K562 (cell line): ENCODE measurements at regions not wholly inside any gene's neighbourhood (a gene's known extent, or its start where the extent isn't known, plus 50 kb on each side); places are given as distances from the start of the nearest gene placed in this dataset.

Source experiments
- ATAC-seq: fragments of 200-7000 bp; cut with Tn5 transposase; 3 replicates; pipeline ENCODE4 v1.9.1; 2020; ENCODE audit warnings: moderate library complexity
- BruUV-seq: library from RNA; stranded (reverse); fragments of 400-500 nt; replicated peaks from 2 replicates; lab custom pipeline; 2021; lab: Mats Ljungman, UMichigan
- CTCF ChIA-PET: fragments of 300-600 bp; formaldehyde crosslinking; extraction: SDS; loops from one replicate; lab custom pipeline; 2021; ENCODE audit warnings: low intra/inter-chr PET ratio; lab: Yijun Ruan, JAX
- POLR2A ChIA-PET: fragments of 300-600, 350-650 bp; sonication (Branson Sonifier 250); formaldehyde crosslinking; extraction: SDS; loops from one replicate; lab custom pipeline; 2021; ENCODE audit warnings: antibody characterized with exemption, inconsistent platforms; lab: Yijun Ruan, JAX
- DNase-seq, 4 experiments: peaks; one replicate each; pipeline versions ENCODE4 v3.0.0 to v3.0.0-alpha.2; 2011 to 2018; ENCODE audit warnings: low spot score in 3 of 4, mixed read lengths in 3 of 4; ENCODE audit errors: extremely low read depth in 1 of 4
- FAIRE-seq: peaks from 2 replicates; lab custom pipeline; 2011; peaks lifted over from hg19 to GRCh38; lab: Jason Lieb, UNC
- H2AFZ ChIP-seq: 2 replicates; pipeline ENCODE4 v1.6.0; 2011; ENCODE audit warnings: low read depth, low read length, control low read depth, inconsistent platforms
- H3K27ac ChIP-seq: fragments of 200-600 bp; 3 replicates; pipeline ENCODE4 v1.8.0; 2011; ENCODE audit warnings: low read depth, mild to moderate bottlenecking, control low read depth, inconsistent platforms, low read length, moderate library complexity, mixed read lengths; ENCODE audit errors: extremely low read depth
- H3K27me3 ChIP-seq, 2 experiments: fragments of 300-600 bp in 1 of 2; 2 replicates in 1 of 2; 3 replicates in 1 of 2; pipeline versions ENCODE4 v1.6.0 to v1.8.0; 2011; ENCODE audit warnings: inconsistent platforms in 2 of 2, low read length in 2 of 2, mild to moderate bottlenecking in 1 of 2, mixed read lengths in 1 of 2, moderate library complexity in 1 of 2; ENCODE audit not compliant: control insufficient read depth in 2 of 2, insufficient read depth in 2 of 2
- H3K36me3 ChIP-seq: fragments of 300-600 bp; 3 replicates; pipeline ENCODE4 v1.8.0; 2011; ENCODE audit warnings: mild to moderate bottlenecking, low read length, inconsistent platforms; ENCODE audit not compliant: control insufficient read depth, insufficient read depth
- H3K4me1 ChIP-seq, 2 experiments: fragments of 200-600 bp in 1 of 2; replicated peaks in 1 of 2; 2 replicates in 1 of 2; 3 replicates in 1 of 2; pipeline versions ENCODE4 v1.5.1 to v1.8.0; 2011; ENCODE audit warnings: inconsistent platforms in 2 of 2, low read length in 2 of 2, mild to moderate bottlenecking in 1 of 2, mixed read lengths in 1 of 2, moderate library complexity in 1 of 2; ENCODE audit not compliant: control insufficient read depth in 2 of 2, insufficient read depth in 2 of 2
- H3K4me2 ChIP-seq: 2 replicates; pipeline ENCODE4 v1.6.1; 2011; ENCODE audit warnings: low read length, control low read depth, inconsistent platforms, mixed read lengths; ENCODE audit not compliant: insufficient read depth
- H3K4me3 ChIP-seq: fragments of 200-600 bp; sonication (generic), shearing (Covaris generic); 2 replicates; pipeline ENCODE4 v1.5.1; 2016; ENCODE audit warnings: control low read depth, inconsistent platforms
- H3K79me2 ChIP-seq: fragments of 200-600 bp; 3 replicates; pipeline ENCODE4 v1.8.0; 2011; ENCODE audit warnings: low read length, inconsistent platforms; ENCODE audit not compliant: control insufficient read depth, insufficient read depth
- H3K9ac ChIP-seq, 2 experiments: 2 replicates each; pipeline versions ENCODE4 v1.6.0 to v1.6.1; 2011; ENCODE audit warnings: low read depth in 2 of 2, low read length in 2 of 2, control low read depth in 1 of 2, inconsistent platforms in 1 of 2, mild to moderate bottlenecking in 1 of 2, mixed read lengths in 1 of 2; ENCODE audit not compliant: insufficient read depth in 1 of 2
- H3K9me1 ChIP-seq: one replicate; pipeline ENCODE4 v1.6.0; 2011; ENCODE audit warnings: inconsistent platforms, mild to moderate bottlenecking, low read length, moderate library complexity; ENCODE audit not compliant: control insufficient read depth, insufficient read depth
- H3K9me3 ChIP-seq: replicated peaks from 2 replicates; pipeline ENCODE4 v1.5.1; 2011; ENCODE audit warnings: low read depth, low read length, inconsistent platforms; ENCODE audit not compliant: control insufficient read depth, insufficient read depth
- H4K20me1 ChIP-seq: replicated peaks from 2 replicates; pipeline ENCODE4 v1.6.1; 2011; ENCODE audit warnings: low read length, inconsistent platforms, mixed read lengths; ENCODE audit not compliant: control insufficient read depth, insufficient read depth
- BHLHE40 ChIP-seq: IDR thresholded peaks from 2 replicates; pipeline ENCODE4 v1.6.1; 2011; ENCODE audit warnings: low read length, improper control_type of control experiment
- BRF1 ChIP-seq: IDR thresholded peaks from 3 replicates; pipeline ENCODE4 v1.6.1; 2011; ENCODE audit warnings: borderline replicate concordance, mild to moderate bottlenecking; ENCODE audit not compliant: insufficient read length; ENCODE audit errors: extremely low read depth
- CAMTA2 ChIP-seq: fragments of 250-450 bp; sonication (Bioruptor Pico); conservative IDR thresholded peaks from 2 replicates; pipeline ENCODE4 v1.5.1; 2022
- CHCHD3 ChIP-seq: fragments of 250-450 bp; sonication (Bioruptor Pico); IDR thresholded peaks from 2 replicates; pipeline ENCODE4 v2.1.2; 2022; ENCODE audit warnings: mild to moderate bottlenecking
- CUX1 ChIP-seq: fragments of 200-800 bp; sonication (Bioruptor generic); IDR thresholded peaks from 2 replicates; pipeline ENCODE4 v1.6.1; 2016; ENCODE audit warnings: missing genetic modification characterization, missing compliant biosample characterization
- E2F1 ChIP-seq: sonication (generic); formaldehyde crosslinking; IDR thresholded peaks from 2 replicates; pipeline ENCODE4 v1.8.1; 2023; ENCODE audit warnings: mild to moderate bottlenecking, missing genetic modification reagents, moderate library complexity
- HDAC3 ChIP-seq: fragments of 450-650 bp; IDR thresholded peaks from 2 replicates; pipeline ENCODE4 v1.6.1; 2018; ENCODE audit warnings: borderline replicate concordance, mild to moderate bottlenecking, moderate library complexity; ENCODE audit not compliant: partially characterized antibody
- MCM7 ChIP-seq, 2 experiments: fragments of 450-650 bp; IDR thresholded peaks; 2 replicates each; pipeline ENCODE4 v1.6.1; 2016 to 2018
- NFE2 ChIP-seq: IDR thresholded peaks from 2 replicates; pipeline ENCODE4 v1.6.1; 2014; ENCODE audit warnings: antibody characterized with exemption, low read depth
- PCBP2 ChIP-seq: fragments of 200-400 bp; formaldehyde crosslinking; IDR thresholded peaks from 2 replicates; pipeline ENCODE4 v1.6.1; 2018; ENCODE audit warnings: low read length, low read depth, mild to moderate bottlenecking, moderate library complexity; ENCODE audit not compliant: poor library complexity, severe bottlenecking
- RBM34 ChIP-seq: fragments of 200-400 bp; formaldehyde crosslinking; IDR thresholded peaks from 2 replicates; pipeline ENCODE4 v1.6.1; 2018; ENCODE audit warnings: low read length, borderline replicate concordance; ENCODE audit not compliant: insufficient read depth
- STAT6 ChIP-seq: sonication (generic); formaldehyde crosslinking; IDR thresholded peaks from 2 replicates; pipeline ENCODE4 v1.8.1; 2023; ENCODE audit warnings: mild to moderate bottlenecking, missing genetic modification reagents
- U2AF1 ChIP-seq: fragments of 200-400 bp; formaldehyde crosslinking; optimal IDR thresholded peaks from 2 replicates; pipeline ENCODE3; 2017; ENCODE audit warnings: mild to moderate bottlenecking, low read depth, low read length, moderate library complexity
- ZNF174 ChIP-seq: fragments of 250-450 bp; sonication (Bioruptor Pico); IDR thresholded peaks from 2 replicates; pipeline ENCODE4 v1.4.0; 2020; ENCODE audit warnings: mild to moderate bottlenecking
- ZNF644 ChIP-seq: fragments of 200-800 bp; sonication (Bioruptor generic); IDR thresholded peaks from 2 replicates; pipeline ENCODE4 v1.6.1; 2016; ENCODE audit warnings: low read depth, missing genetic modification characterization, missing compliant biosample characterization
- WGBS: fragments of 100-300 bp; shearing (Covaris generic); methylation state at CpG from one replicate; pipeline ENCODE4 v1.1.6; 2016; ENCODE audit warnings: low coverage, mixed read lengths; ENCODE audit not compliant: insufficient coverage; ENCODE audit errors: missing lambda C conversion rate; 5-methylcytosine and 5-hydroxymethylcytosine counted together
- in situ Hi-C: fragments of 300-500 bp; cut with MboI; formaldehyde crosslinking; loops from 4 replicates; pipeline ENCODE4 v1.15.0; 2018; ENCODE audit warnings: inconsistent platforms, mixed read lengths
- intact Hi-C: fragments of 100-400 bp; cut with micrococcal nuclease; formaldehyde crosslinking; loops from 2 replicates; pipeline ENCODE4 v1.14.2; 2022

- H3K27me3 ChIP-seq, result no peaks in the 10 kb centered on the region
- no peaks in the 10 kb centered on the region for H3K79me2 ChIP-seq
- no peak overlapping the region for H3K4me2 ChIP-seq
- POLR2A ChIA-PET, result no interaction called here
- H3K27ac ChIP-seq, result no peak overlapping the region
- H3K36me3 ChIP-seq, result no peaks in the 10 kb centered on the region
- CTCF ChIA-PET, result no interaction called here
- no peak overlapping the region for H2AFZ ChIP-seq
- no peak overlapping the region for H3K4me3 ChIP-seq
- in situ Hi-C loops, result no loop called here
- no peaks in the 10 kb centered on the region for H3K9me1 ChIP-seq
- H3K9ac ChIP-seq, result no peak overlapping the region
- no peak for ATAC-seq
- no peak for FAIRE-seq
- no peaks in the 10 kb centered on the region for H3K4me1 ChIP-seq
- intact Hi-C loops, result no loop called here
- 11% methylated on average over 3 of the region's 3 CpGs for WGBS
- H4K20me1 ChIP-seq, result no peaks in the 10 kb centered on the region
- no peaks in the 10 kb centered on the region for H3K9me3 ChIP-seq
- no TSS peak for BruUV-seq
- no peak for DNase-seq
- TF ChIP-seq CAMTA2 (CRISPR knock-in tag) (no peak), STAT6 (no peak), NFE2 (no peak), BHLHE40 (no peak), MCM7 (IDR thresholded peaks at IDR 0.05) (no peak), CUX1 (CRISPR knock-in tag) (no peak), ZNF644 (tag) (no peak), PCBP2 (no peak), BRF1 (no peak), U2AF1 (no peak), CHCHD3 (CRISPR knock-in tag) (no peak), E2F1 (CRISPR knock-in tag) (no peak), HDAC3 (no peak), RBM34 (no peak), ZNF174 (CRISPR knock-in tag) (no peak)
Measured at GRCh38 chr4:137705171-137705783, 173.0 kb upstream of the PCDH18 start.
